Bone marrow (tissue), 2 donors: ENCODE measurements at regions not wholly inside any gene's neighbourhood (a gene's known extent, or its start where the extent isn't known, plus 50 kb on each side); places are given as distances from the start of the nearest gene placed in this dataset.
"Not testable (repeated sequence)": the region's sequence is repeated elsewhere in the genome, so short reads cannot be mapped to it uniquely, and the experiment has no call there.

ENCODE experiments used
- DNase-seq, 2 donors: peaks; one replicate each; lab custom pipeline; 2025; lab: John Stamatoyannopoulos, UW

DNA sequence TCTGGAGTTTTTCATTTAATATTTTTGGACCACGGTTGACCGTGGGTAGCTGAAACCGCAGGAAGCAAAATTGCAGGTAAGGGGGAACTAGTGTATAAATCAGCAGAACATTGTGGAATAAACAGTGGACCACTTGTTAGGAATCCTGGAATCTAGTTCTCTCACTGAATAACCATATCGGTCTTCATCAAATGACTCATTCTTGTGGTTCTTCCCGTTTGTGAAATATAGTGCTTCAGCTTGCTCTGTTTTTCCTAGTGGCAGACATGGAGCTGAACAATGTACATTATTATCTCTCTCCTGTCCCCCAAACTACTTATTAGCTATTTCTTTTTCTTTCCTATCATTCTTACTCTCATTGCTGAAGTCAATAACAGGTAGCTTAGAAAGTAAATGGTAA is 61.9 kb downstream of the HSPA13 start:
- no peak for DNase-seq

DNA sequence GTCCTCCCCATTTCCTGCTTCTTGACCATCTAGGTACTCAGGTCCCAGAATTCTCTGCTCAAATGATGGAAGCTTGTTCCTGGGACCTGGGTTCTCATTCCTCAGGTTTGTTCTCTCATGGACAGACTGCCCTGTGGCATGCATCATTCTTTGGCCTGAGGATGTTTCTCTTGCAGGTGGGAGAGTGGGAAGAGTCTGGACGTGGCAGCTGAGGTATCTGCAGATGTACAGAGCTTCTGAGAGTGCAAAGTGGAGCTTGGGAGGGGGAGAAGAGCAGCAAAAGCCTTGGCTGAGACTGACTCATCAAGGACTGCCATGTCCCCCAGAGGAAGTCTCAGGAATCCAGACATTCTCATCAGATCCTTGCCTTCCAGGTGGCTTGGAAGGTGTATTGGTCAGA is 63.1 kb downstream of the HSPA13 start:
- no peak for DNase-seq

DNA sequence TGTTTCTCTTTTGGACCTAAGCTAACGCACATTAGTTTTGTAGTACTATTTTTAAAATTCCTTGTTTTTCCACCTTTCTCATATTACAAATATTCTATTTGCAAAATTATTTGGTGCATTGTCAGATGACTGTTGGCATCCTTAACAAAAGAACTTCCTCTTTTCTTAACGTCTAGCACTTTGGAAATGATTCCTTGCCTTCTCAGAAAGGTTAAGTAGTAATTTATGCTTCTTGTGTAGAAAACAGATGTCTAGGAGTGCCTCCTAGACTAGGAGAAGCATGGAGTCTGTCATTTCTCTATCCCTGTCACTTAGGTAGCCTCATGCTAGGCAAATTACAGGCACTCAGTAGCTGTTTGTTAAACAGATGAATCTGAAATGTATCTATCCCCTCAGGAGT is 64.4 kb downstream of the HSPA13 start:
- peak in 1 of 2 donors; percentile 19 for DNase-seq

DNA sequence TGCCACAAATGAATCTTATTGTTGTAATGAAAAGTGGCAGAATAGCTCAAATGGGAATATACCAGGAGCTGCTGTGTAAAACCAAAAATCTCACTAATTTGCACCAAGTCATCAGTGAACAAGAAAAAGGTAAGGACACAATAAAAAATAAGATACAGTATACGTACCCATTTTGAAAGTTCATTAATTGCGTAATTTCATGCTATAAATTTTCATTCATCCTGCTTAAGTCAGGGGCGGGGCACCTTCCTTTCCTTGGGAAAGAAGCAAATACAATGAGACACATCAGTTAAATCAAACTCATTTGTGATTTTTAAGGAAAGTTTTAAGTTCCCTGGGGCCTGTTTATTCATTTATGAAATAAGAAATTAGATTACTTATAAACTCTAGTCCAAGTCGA is 65.4 kb downstream of the HSPA13 start:
- no peak for DNase-seq

DNA sequence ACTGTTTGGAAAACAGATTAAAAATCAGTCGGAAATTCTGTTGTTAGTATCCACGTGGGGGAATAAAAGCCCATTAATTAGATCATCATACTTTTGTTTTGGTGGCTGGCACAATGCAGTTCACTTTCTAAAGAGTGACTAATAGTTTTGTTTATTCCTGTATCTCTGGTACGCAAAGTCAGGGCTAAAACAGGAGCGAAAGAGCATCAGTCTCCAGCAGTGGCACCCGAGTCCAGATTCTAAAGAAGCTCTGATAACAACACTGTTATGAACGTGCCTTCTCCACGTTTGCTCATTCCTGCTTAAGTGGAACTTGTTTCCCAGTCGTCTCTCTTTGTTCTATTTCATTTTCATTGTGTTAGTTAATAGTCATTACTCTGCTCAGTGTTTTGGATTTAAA is 69.6 kb downstream of the HSPA13 start:
- DNase-seq = no peak

DNA sequence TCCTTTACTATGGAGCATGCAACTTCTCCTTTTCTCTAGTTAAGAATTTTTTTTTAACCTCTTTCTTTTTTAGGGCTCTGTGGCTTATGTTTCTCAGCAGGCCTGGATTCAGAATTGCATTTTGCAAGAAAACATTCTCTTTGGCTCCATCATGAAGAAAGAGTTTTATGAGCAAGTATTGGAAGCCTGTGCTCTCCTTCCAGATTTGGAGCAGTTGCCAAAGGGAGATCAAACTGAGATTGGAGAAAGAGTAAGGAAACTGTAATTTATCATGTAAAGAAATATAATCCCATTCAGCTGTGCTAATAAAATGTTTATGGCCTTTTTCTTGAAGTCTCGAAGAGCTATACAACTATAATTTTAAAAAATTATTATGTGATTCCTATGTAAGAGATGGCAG is 70.1 kb downstream of the HSPA13 start:
- DNase-seq = peak in 1 of 2 donors; percentile 42

DNA sequence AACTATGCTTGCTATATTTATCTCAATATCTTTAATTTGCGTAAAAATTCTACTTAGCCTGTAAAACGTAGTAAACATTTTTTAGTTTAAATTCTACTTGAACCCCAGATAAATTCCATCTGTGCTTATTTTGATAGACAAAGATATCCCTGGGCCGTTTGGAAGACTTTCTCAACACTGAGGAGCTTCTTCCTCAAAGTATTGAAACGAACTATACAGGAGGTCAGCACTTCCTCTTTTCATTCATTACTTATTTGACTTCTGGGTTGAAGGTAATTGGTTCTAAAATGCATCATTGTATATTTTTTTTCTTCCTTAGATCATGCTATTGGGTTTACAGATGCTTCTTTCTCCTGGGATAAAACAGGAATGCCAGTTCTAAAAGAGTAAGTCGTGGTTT is 74.7 kb downstream of the HSPA13 start:
- peak in 1 of 2 donors; percentile 39 for DNase-seq

DNA sequence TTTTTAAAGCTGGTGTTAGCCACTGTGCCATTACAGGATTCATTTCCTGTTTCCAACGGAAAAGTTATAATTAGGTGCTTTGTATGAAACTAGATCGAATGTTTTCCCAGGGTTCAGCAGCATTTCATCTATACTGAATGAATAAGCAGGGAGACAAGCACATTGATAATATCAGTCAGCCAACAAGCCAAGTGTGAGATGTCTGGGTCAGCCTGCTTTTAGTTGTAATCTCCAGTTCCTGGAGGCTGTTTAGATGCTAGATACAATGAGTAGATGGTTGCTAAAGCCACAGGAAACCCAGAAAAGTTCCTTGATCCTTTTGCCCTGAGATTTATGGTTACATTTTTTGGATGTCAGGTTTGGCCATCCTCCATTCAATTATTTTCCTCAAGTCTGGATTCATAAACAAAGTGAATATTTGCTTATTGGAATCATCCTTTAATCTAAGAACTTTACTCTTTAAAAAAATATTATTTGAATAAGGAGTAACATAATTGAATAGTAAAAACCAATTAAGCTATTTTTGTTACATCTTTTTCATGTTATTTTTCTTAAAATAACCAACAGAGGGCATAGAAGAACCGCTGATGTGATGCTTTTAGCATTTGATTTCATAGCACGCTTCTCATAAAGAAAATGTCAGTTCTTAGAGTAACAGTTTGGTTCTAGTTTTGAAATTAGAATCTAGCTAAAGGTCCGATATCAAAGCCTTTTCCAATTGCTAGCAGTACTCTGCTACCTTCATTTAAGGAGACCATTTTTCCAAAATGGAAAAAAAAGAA is 76.6 kb downstream of the HSPA13 start:
- no peak for DNase-seq

DNA sequence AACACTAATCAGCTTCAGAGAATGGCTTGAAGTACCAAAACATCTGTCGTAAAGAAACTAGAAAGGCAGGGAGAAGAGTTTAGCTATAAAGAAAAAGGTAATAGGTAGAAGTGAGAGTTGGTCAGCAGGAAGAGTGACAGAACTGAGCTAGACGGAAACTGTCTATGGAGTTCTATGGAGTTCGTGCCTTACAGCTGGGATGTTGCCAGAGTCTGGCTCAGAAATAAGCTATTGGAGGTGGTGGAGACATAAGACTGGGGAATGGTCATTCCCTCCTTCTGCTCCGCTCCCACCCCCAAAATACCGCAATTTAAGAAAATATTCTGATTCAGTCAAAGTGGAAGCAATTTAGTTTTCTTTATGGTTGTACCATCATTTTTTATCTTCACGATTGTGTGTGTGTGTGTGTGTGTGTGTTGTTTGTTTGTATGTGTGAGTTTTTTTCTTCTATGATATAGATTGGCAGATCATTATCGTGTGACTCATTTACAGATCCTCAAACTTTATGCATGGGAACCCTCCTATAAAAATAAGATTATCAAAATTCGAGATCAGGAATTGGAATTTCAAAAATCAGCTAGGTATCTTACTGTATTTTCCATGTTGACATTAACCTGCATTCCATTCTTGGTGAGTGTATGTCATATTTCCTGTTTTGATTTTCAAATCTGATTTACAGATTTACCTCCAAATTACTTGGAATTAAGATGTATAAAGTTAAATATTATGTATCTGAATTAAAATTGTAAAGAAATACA is 79.0 kb downstream of the HSPA13 start:
- no peak for DNase-seq

DNA sequence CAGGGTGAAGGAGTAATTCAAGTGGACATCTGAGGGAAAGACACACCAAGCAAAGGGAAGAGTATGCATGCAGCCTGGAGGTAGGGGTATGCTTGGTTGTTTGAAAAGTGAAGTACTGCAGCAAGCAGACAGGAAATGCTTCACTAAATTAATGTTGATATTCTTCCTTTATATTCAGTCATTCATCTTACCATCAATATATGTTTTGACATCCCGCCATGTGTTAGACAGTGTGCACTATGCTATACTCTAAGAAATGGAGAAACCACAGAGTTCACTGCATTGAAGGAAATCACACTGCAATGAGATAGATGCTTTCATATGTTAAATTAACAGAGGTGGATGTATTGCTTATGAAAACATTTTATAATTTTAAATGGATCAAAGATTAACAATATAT is 82.9 kb downstream of the HSPA13 start:
- no peak for DNase-seq

DNA sequence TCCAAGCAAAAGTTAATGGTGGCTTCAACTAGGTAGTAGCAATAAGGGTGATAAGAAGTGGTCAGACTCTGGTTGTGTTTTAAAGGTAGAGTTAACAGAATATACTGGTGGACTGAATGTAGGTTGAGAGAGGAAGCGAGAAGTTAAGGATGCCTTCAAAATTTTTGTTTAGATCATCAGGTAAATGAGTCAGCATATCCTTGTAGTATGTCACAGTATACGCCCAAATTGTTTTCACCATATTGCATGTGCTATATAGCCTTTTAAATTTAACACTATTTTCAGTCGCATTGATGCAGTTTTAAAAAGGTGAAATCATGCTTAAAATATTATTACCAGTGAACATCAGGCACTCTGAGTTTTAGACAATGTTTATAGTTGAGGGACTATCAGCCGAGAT is 74.6 kb downstream of the RBM11 start:
- no peak for DNase-seq

DNA sequence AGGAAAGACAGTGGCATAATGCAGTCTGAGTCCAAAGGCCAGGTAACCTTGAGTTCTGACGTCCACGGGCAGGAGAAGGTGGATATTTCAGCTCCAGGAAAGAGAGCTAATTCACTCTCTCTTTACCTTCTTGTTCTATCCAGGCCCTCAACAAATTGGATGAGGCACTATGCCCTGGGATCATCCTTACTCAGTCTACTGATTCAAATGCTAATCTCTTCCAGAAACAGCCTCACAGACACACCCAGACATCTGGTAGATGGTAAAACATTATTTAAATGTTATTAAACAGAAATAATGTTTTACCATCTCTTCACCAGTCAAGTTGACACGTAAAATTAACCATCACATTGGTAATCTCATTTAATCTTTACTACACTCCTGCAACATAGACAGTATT is 73.0 kb downstream of the RBM11 start:
- no peak for DNase-seq

DNA sequence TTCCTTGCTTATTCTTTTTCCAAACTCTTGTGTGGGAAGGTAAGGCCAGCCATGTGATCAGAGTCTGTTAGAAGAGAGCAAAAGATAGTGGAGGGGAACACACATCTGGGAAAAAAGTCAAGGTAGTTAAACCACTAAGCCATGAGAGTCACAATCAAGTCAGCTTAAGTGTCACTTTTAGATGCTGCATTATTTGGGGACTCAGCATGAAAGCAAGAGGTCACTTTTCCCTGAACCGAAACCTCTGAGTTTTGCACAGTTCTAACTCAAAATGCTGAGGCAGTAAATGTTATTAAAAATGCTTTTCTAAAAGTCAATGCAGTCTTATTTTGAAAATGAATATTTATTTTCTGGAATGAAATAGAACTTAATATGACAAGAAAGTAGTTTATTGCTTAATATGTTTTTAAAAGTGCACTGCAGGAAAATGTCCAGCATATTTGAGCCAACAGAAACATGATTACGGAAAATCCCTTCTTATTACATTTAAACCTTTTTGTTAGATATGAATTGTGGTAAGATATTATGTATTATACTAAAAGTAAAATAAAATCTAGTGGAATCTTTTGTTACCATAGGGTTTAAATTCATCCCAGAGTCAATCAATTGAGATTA is 69.3 kb downstream of the RBM11 start:
- DNase-seq = no peak

DNA sequence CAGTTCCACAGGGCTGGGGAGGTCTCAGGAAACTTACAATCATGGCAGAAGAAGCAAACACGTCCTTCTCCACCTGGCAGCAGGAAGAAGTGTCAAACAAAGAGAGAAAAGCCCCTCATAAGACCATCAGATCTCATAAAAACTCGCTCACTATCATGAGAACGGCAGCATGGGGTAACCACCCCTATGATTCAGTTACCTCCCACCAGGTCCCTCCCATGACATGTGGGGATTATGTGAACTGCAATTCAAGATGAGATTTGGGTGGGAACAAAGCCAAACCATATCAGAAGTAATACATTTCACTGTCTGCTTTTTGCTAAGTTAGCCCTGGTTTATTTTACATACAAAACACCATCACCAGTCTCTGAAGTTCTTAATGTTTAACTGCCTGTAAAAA is 68.5 kb downstream of the RBM11 start:
- DNase-seq = no peak

DNA sequence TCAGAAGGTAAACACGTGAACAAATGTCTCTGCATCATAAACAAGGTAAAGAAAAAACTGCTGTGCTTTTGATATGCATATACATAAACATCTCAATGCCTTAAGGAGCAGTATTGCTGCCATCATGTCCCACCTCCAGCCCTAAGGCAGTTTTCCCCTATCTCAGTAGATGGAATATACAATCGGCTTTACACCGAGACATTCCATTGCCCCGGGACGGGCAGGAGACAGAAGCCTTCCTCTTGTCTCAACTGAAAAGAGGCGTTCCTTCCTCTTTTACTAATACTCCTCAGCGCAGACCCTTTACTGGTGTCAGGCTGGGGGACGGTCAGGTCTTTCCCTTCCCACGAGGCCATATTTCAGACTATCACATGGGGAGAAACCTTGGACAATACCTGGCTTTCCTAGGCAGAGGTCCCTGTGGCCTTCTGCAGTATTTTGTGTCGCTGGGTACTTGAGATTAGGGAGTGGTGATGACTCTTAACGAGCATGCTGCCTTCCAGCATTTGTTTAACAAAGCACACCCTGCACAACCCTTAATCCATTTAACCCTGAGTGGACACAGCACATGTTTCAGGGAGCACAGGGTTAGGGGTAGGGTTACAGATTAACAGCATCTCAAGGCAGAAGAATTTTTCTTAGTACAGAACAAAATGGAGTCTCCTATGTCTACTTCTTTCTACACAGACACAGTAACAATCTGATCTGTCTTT is 65.4 kb downstream of the RBM11 start:
- not testable (repeated sequence) for DNase-seq
